H9 (cell line): ENCODE measurements at regions not wholly inside any gene's neighbourhood (a gene's known extent, or its start where the extent isn't known, plus 50 kb on each side); places are given as distances from the start of the nearest gene placed in this dataset.

ENCODE experiments used
- DNase-seq: peaks from one replicate; pipeline ENCODE4 v3.0.0-alpha.2; 2017
- H2AFZ ChIP-seq: one replicate; pipeline ENCODE4 v1.6.1; 2013; ENCODE audit warnings: mild to moderate bottlenecking, low read length, control low read depth, moderate library complexity
- H2AK5ac ChIP-seq: 2 replicates; pipeline ENCODE4 v1.6.1; 2013; ENCODE audit warnings: low read length, control low read depth, mixed read lengths; ENCODE audit not compliant: insufficient read length
- H2BK120ac ChIP-seq: one replicate; pipeline ENCODE4 v1.6.1; 2013; ENCODE audit warnings: low read depth, mild to moderate bottlenecking, low read length, control low read depth, inconsistent platforms; ENCODE audit not compliant: poor library complexity, severe bottlenecking
- H2BK12ac ChIP-seq: 2 replicates; pipeline ENCODE4 v1.6.1; 2013; ENCODE audit warnings: low read length, control low read depth, mixed read lengths, low read depth; ENCODE audit not compliant: insufficient read length
- H2BK15ac ChIP-seq: 2 replicates; pipeline ENCODE4 v1.6.1; 2013; ENCODE audit warnings: low read depth, low read length, control low read depth
- H2BK20ac ChIP-seq: one replicate; pipeline ENCODE4 v1.6.1; 2013; ENCODE audit warnings: low read depth, mild to moderate bottlenecking, low read length, control low read depth, inconsistent platforms; ENCODE audit not compliant: poor library complexity, severe bottlenecking
- H2BK5ac ChIP-seq: 2 replicates; pipeline ENCODE4 v1.6.1; 2013; ENCODE audit warnings: low read length, control low read depth, mixed read lengths; ENCODE audit not compliant: insufficient read length
- H3K14ac ChIP-seq: 2 replicates; pipeline ENCODE4 v1.6.1; 2013; ENCODE audit warnings: low read length, control low read depth; ENCODE audit not compliant: insufficient read depth
- H3K18ac ChIP-seq: 2 replicates; pipeline ENCODE4 v1.6.1; 2013; ENCODE audit warnings: low read depth, mild to moderate bottlenecking, mixed read lengths, low read length, control low read depth; ENCODE audit not compliant: insufficient read length
- H3K23ac ChIP-seq: 2 replicates; pipeline ENCODE4 v1.6.1; 2013; ENCODE audit warnings: low read length, control low read depth, mixed read lengths, low read depth; ENCODE audit not compliant: insufficient read length
- H3K23me2 ChIP-seq: 2 replicates; pipeline ENCODE4 v1.6.1; 2013; ENCODE audit warnings: low read depth, mild to moderate bottlenecking, mixed read lengths, low read length, control low read depth; ENCODE audit not compliant: insufficient read length, poor library complexity, severe bottlenecking
- H3K27ac ChIP-seq: 2 replicates; pipeline ENCODE4 v1.5.1; 2013; ENCODE audit warnings: low read length, control low read depth, mixed read lengths, low read depth; ENCODE audit not compliant: insufficient read length
- H3K27me3 ChIP-seq: 2 replicates; pipeline ENCODE4 v1.6.1; 2013; ENCODE audit warnings: low read length, control low read depth, inconsistent platforms; ENCODE audit not compliant: insufficient read depth
- H3K4ac ChIP-seq: 2 replicates; pipeline ENCODE4 v1.6.1; 2013; ENCODE audit warnings: low read depth, mild to moderate bottlenecking, control low read depth, inconsistent platforms, low read length, moderate library complexity
- H3K4me1 ChIP-seq: 2 replicates; pipeline ENCODE4 v1.6.1; 2013; ENCODE audit warnings: low read length, control low read depth, inconsistent platforms; ENCODE audit not compliant: insufficient read depth
- H3K4me2 ChIP-seq: 2 replicates; pipeline ENCODE4 v1.6.1; 2013; ENCODE audit warnings: low read length, control low read depth, mixed read lengths; ENCODE audit not compliant: insufficient read length, insufficient read depth
- H3K56ac ChIP-seq: 2 replicates; pipeline ENCODE4 v1.6.1; 2013; ENCODE audit warnings: low read depth, mild to moderate bottlenecking, mixed read lengths, low read length, control low read depth; ENCODE audit not compliant: insufficient read length
- H3K79me1 ChIP-seq: 2 replicates; pipeline ENCODE4 v1.6.1; 2013; ENCODE audit warnings: low read depth, mild to moderate bottlenecking, moderate library complexity, low read length, control low read depth, inconsistent platforms; ENCODE audit not compliant: insufficient read depth, poor library complexity, severe bottlenecking
- H3K79me2 ChIP-seq: 2 replicates; pipeline ENCODE4 v1.6.1; 2013; ENCODE audit warnings: low read length, control low read depth, inconsistent platforms; ENCODE audit not compliant: insufficient read depth
- H3K9ac ChIP-seq: 2 replicates; pipeline ENCODE4 v1.6.1; 2013; ENCODE audit warnings: low read length, control low read depth, mixed read lengths; ENCODE audit not compliant: insufficient read length; ENCODE audit errors: extremely low read depth
- H3K9me3 ChIP-seq: one replicate; pipeline ENCODE4 v1.6.1; 2013; ENCODE audit warnings: low read depth, low read length, inconsistent platforms; ENCODE audit not compliant: control insufficient read depth
- H3T11ph ChIP-seq: one replicate; pipeline ENCODE4 v1.6.1; 2013; ENCODE audit warnings: mild to moderate bottlenecking, low read length, control low read depth, inconsistent platforms
- H4K20me1 ChIP-seq: one replicate; pipeline ENCODE4 v1.6.1; 2013; ENCODE audit not compliant: control insufficient read depth, insufficient read length, insufficient read depth
- H4K5ac ChIP-seq: 2 replicates; pipeline ENCODE4 v1.6.1; 2013; ENCODE audit warnings: low read depth, mild to moderate bottlenecking, mixed read lengths, low read length, control low read depth; ENCODE audit not compliant: insufficient read length
- H4K8ac ChIP-seq: replicated peaks from 2 replicates; pipeline ENCODE4 v1.6.1; 2013; ENCODE audit warnings: low read length, control low read depth, mixed read lengths, low read depth; ENCODE audit not compliant: insufficient read length
- H4K91ac ChIP-seq: 2 replicates; pipeline ENCODE4 v1.6.1; 2013; ENCODE audit warnings: low read depth, mild to moderate bottlenecking, moderate library complexity, mixed read lengths, low read length, control low read depth; ENCODE audit not compliant: insufficient read length
- H3K27ac Mint-ChIP-seq, 3 experiments: 2 replicates in 2 of 3; 3 replicates in 1 of 3; pipeline ENCODE4 v1.8.0; 2020 to 2021; ENCODE audit warnings: mixed read lengths in 3 of 3, mild to moderate bottlenecking in 1 of 3, moderate library complexity in 1 of 3
- H3K27me3 Mint-ChIP-seq: 2 replicates; pipeline ENCODE4 v1.8.0; 2021; ENCODE audit warnings: low read depth, mild to moderate bottlenecking, moderate library complexity, mixed read lengths
- H3K36me3 Mint-ChIP-seq, 3 experiments: 2 replicates in 2 of 3; 3 replicates in 1 of 3; pipeline ENCODE4 v1.8.0; 2020 to 2021; ENCODE audit warnings: low read depth in 3 of 3, mixed read lengths in 3 of 3; ENCODE audit not compliant: insufficient read depth in 1 of 3
- H3K4me1 Mint-ChIP-seq, 2 experiments: 2 replicates each; pipeline ENCODE4 v1.8.0; 2020; ENCODE audit warnings: mixed read lengths in 2 of 2
- H3K4me3 Mint-ChIP-seq, 2 experiments: 2 replicates in 1 of 2; 3 replicates in 1 of 2; pipeline ENCODE4 v1.8.0; 2020 to 2021; ENCODE audit warnings: mild to moderate bottlenecking in 2 of 2, mixed read lengths in 2 of 2, moderate library complexity in 1 of 2
- H3K9me3 Mint-ChIP-seq, 2 experiments: 2 replicates in 1 of 2; 3 replicates in 1 of 2; pipeline ENCODE4 v1.8.0; 2020; ENCODE audit warnings: mild to moderate bottlenecking in 2 of 2, mixed read lengths in 2 of 2, moderate library complexity in 1 of 2
- WGBS: extraction: QIAGEN DNeasy Blood & Tissue Kit; methylation state at CpG from one replicate; pipeline ENCODE4 v1.1.7; 2013; ENCODE audit warnings: missing lambda C conversion rate, low lambda C conversion rate, mixed read lengths; ENCODE audit not compliant: insufficient read length; ENCODE audit errors: extremely low coverage; 5-methylcytosine and 5-hydroxymethylcytosine counted together
- TF ChIP-seq, protein P1 (sequence below): fragments of 200-600 bp; sonication (generic); conservative IDR thresholded peaks from 3 replicates; pipeline ENCODE4 v1.8.0; 2021; ENCODE audit warnings: antibody characterized with exemption, mild to moderate bottlenecking

DNA sequence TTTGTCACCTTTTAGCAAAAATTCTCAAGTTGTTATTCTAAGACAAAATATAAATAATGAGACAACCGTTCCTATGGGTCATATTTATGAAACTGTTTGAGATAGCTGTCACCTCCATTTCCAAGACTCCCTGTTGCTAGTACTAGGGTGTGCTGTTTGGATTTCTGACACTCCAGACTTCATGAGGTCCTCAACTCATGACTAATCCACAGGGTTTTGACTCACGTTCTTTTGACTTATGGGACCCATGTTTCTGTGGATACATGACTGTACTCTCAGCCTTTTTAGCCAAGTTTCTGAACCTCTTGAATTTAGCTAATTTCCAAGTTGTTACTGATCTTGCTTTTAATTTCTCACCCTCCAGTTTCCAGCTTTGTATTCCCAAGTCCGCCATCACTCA is 178.7 kb upstream of the FAM98A start:
- no peak overlapping the region for H2AK5ac ChIP-seq
- H4K20me1 ChIP-seq: no peaks in the 10 kb centered on the region
- H3K9me3 ChIP-seq: no peaks in the 10 kb centered on the region
- peaks cover 0 to 3% of the 10 kb centered on the region in 2 experiments; a peak in 1 of 4 replicates for H3K4me1 Mint-ChIP-seq
- H3K4me2 ChIP-seq: no peak overlapping the region
- no peaks in the 10 kb centered on the region; the same call in 1 of the 2 replicates for H3K27me3 Mint-ChIP-seq
- H2BK20ac ChIP-seq: no peak overlapping the region
- no peak overlapping the region for H3K18ac ChIP-seq
- H3K56ac ChIP-seq: no peak overlapping the region
- H3K23ac ChIP-seq: no peak overlapping the region
- H4K5ac ChIP-seq: no peak overlapping the region
- H2AFZ ChIP-seq: no peak overlapping the region
- H3K4me3 Mint-ChIP-seq: no peak overlapping the region
- H3K4me1 ChIP-seq: no peaks in the 10 kb centered on the region
- no CpG with 5 or more reads among the region's 3 CpGs for WGBS
- H3K23me2 ChIP-seq: no peaks in the 10 kb centered on the region
- H4K8ac ChIP-seq: no peak overlapping the region
- no peaks in the 10 kb centered on the region for H3K27me3 ChIP-seq
- no peak overlapping the region for H2BK12ac ChIP-seq
- H3K4ac ChIP-seq: no peak overlapping the region
- H4K91ac ChIP-seq: no peak overlapping the region
- peaks cover 10 to 19% (median 11%) of the 10 kb centered on the region in 3 experiments for H3K36me3 Mint-ChIP-seq
- H2BK15ac ChIP-seq: no peak overlapping the region
- no peak overlapping the region for H3K14ac ChIP-seq
- no peak overlapping the region for H2BK5ac ChIP-seq
- TF ChIP-seq, protein P1, sequence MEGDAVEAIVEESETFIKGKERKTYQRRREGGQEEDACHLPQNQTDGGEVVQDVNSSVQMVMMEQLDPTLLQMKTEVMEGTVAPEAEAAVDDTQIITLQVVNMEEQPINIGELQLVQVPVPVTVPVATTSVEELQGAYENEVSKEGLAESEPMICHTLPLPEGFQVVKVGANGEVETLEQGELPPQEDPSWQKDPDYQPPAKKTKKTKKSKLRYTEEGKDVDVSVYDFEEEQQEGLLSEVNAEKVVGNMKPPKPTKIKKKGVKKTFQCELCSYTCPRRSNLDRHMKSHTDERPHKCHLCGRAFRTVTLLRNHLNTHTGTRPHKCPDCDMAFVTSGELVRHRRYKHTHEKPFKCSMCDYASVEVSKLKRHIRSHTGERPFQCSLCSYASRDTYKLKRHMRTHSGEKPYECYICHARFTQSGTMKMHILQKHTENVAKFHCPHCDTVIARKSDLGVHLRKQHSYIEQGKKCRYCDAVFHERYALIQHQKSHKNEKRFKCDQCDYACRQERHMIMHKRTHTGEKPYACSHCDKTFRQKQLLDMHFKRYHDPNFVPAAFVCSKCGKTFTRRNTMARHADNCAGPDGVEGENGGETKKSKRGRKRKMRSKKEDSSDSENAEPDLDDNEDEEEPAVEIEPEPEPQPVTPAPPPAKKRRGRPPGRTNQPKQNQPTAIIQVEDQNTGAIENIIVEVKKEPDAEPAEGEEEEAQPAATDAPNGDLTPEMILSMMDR: no peak
- no peak overlapping the region for H2BK120ac ChIP-seq
- DNase-seq: no peak
- H3T11ph ChIP-seq: no peak overlapping the region
- H3K9ac ChIP-seq: no peak overlapping the region
- H3K27ac ChIP-seq: no peak overlapping the region
- no peaks in the 10 kb centered on the region for H3K79me1 ChIP-seq
- no peaks in the 10 kb centered on the region for H3K79me2 ChIP-seq
- H3K27ac Mint-ChIP-seq: no peak overlapping the region
- peaks cover 20 to 27% of the 10 kb centered on the region in 2 experiments for H3K9me3 Mint-ChIP-seq
